ENCODE measurements at regions not wholly inside any gene's neighbourhood (a gene's known extent, or its start where the extent isn't known, plus 50 kb on each side); places are given as distances from the start of the nearest gene placed in this dataset.
A peak's percentile ranks its signal among the peaks of the same experiment; 100 is the strongest.

- TF ChIP-seq CTCF (conservative IDR thresholded peaks at IDR 0.05; ENCODE audit: control insufficient read depth, insufficient read depth, low read depth, low read length): no peak
- no peak for DNase-seq (ENCODE audit: low read depth)
These were observed 72.7 kb upstream of the WWC1 start for GRCh38 chr5:168218746-168219145.

GRCh38 chr5:168219515-168220410 lies 71.7 kb upstream of the WWC1 start:
- TF ChIP-seq CTCF (conservative IDR thresholded peaks at IDR 0.05; ENCODE audit: control insufficient read depth, insufficient read depth, low read depth, low read length): peak; percentile 95
- peak; percentile 81 for DNase-seq (ENCODE audit: low read depth)
- no peak overlapping the region for H3K4me3 ChIP-seq (ENCODE audit: control insufficient read depth, low read depth, low read length)

More at GRCh38 chr5:168218746-168219145, 72.7 kb upstream of the WWC1 start:
- no peak overlapping the region for H3K4me3 ChIP-seq (ENCODE audit: control insufficient read depth, low read depth, low read length)

- DNase-seq (ENCODE audit: low read depth): no peak
- no peak for TF ChIP-seq CTCF (conservative IDR thresholded peaks at IDR 0.05; ENCODE audit: control insufficient read depth, insufficient read depth, low read depth, low read length)
- H3K4me3 ChIP-seq (ENCODE audit: control insufficient read depth, low read depth, low read length): no peak overlapping the region
These were observed 67.4 kb upstream of the WWC1 start for GRCh38 chr5:168224085-168224484.

- no peak for TF ChIP-seq CTCF (conservative IDR thresholded peaks at IDR 0.05; ENCODE audit: control insufficient read depth, insufficient read depth, low read depth, low read length)
- DNase-seq (ENCODE audit: low read depth): no peak
These were observed 65.4 kb upstream of the WWC1 start for GRCh38 chr5:168226012-168226411.

GRCh38 chr5:168227001-168227400 lies 64.4 kb upstream of the WWC1 start:
- no peak for DNase-seq (ENCODE audit: low read depth)
- TF ChIP-seq CTCF (conservative IDR thresholded peaks at IDR 0.05; ENCODE audit: control insufficient read depth, insufficient read depth, low read depth, low read length): no peak
- H3K4me3 ChIP-seq (ENCODE audit: control insufficient read depth, low read depth, low read length): no peak overlapping the region

More at GRCh38 chr5:168226012-168226411, 65.4 kb upstream of the WWC1 start:
- no peak overlapping the region for H3K4me3 ChIP-seq (ENCODE audit: control insufficient read depth, low read depth, low read length)

GRCh38 chr5:168227973-168228615 lies 63.4 kb upstream of the WWC1 start:
- no peak overlapping the region for H3K4me3 ChIP-seq (ENCODE audit: control insufficient read depth, low read depth, low read length)
- TF ChIP-seq CTCF (conservative IDR thresholded peaks at IDR 0.05; ENCODE audit: control insufficient read depth, insufficient read depth, low read depth, low read length): no peak
- peak; percentile 38 for DNase-seq (ENCODE audit: low read depth)
